BE2C (cell line): ENCODE measurements at regions not wholly inside any gene's neighbourhood (a gene's known extent, or its start where the extent isn't known, plus 50 kb on each side); places are given as distances from the start of the nearest gene placed in this dataset.

ENCODE experiments used
- DNase-seq: peaks from one replicate; pipeline ENCODE4 v3.0.0-alpha.2; 2020
- H3K27me3 ChIP-seq: fragments of 250-450 bp; sonication (Bioruptor Pico); 2 replicates; pipeline ENCODE4 v1.5.1; 2020; ENCODE audit warnings: mild to moderate bottlenecking
- H3K36me3 ChIP-seq: fragments of 250-450 bp; sonication (Bioruptor Pico); 2 replicates; pipeline ENCODE4 v1.5.1; 2020; ENCODE audit warnings: mild to moderate bottlenecking
- H3K4me1 ChIP-seq: fragments of 250-450 bp; sonication (Bioruptor Pico); 2 replicates; pipeline ENCODE4 v1.5.1; 2020
- H3K4me3 ChIP-seq: 2 replicates; pipeline ENCODE4 v1.5.1; 2011; ENCODE audit warnings: low read depth, low read length
- H3K9me3 ChIP-seq: fragments of 250-450 bp; sonication (Bioruptor Pico); 2 replicates; pipeline ENCODE4 v1.5.1; 2020
- TF ChIP-seq, protein P1 (sequence below): IDR thresholded peaks from 2 replicates; pipeline ENCODE4 v1.5.1; 2012; ENCODE audit warnings: mild to moderate bottlenecking, low read depth, low read length

DNA sequence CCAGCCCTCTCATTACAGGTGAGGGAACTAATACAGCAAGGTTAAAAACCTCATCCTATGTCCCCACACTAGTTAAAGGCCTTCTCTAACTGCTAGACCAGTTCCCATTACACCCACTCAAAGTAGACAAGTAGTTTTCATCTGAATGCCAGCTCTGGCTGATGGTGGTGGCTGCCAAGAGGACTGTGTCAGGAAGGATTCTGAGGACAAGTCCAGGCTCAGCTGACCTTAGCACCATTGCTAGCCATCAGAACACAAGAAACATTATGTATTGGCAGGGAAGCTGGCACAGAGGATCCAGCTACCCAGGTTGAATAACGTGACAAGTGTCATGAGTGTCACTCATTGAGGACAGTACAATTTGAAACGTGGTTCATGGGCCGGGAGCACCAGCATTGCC, 163.4 kb downstream of the HSD17B3 start:
- H3K36me3 ChIP-seq, result no peaks in the 10 kb centered on the region
- no peaks in the 10 kb centered on the region for H3K27me3 ChIP-seq
- no peaks in the 10 kb centered on the region for H3K9me3 ChIP-seq
- peaks cover 8% of the 10 kb centered on the region; the same call in 1 of the 2 replicates for H3K4me1 ChIP-seq
- TF ChIP-seq, protein P1, sequence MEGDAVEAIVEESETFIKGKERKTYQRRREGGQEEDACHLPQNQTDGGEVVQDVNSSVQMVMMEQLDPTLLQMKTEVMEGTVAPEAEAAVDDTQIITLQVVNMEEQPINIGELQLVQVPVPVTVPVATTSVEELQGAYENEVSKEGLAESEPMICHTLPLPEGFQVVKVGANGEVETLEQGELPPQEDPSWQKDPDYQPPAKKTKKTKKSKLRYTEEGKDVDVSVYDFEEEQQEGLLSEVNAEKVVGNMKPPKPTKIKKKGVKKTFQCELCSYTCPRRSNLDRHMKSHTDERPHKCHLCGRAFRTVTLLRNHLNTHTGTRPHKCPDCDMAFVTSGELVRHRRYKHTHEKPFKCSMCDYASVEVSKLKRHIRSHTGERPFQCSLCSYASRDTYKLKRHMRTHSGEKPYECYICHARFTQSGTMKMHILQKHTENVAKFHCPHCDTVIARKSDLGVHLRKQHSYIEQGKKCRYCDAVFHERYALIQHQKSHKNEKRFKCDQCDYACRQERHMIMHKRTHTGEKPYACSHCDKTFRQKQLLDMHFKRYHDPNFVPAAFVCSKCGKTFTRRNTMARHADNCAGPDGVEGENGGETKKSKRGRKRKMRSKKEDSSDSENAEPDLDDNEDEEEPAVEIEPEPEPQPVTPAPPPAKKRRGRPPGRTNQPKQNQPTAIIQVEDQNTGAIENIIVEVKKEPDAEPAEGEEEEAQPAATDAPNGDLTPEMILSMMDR, result no peak
- H3K4me3 ChIP-seq, result no peak overlapping the region
- DNase-seq, result no peak

DNA sequence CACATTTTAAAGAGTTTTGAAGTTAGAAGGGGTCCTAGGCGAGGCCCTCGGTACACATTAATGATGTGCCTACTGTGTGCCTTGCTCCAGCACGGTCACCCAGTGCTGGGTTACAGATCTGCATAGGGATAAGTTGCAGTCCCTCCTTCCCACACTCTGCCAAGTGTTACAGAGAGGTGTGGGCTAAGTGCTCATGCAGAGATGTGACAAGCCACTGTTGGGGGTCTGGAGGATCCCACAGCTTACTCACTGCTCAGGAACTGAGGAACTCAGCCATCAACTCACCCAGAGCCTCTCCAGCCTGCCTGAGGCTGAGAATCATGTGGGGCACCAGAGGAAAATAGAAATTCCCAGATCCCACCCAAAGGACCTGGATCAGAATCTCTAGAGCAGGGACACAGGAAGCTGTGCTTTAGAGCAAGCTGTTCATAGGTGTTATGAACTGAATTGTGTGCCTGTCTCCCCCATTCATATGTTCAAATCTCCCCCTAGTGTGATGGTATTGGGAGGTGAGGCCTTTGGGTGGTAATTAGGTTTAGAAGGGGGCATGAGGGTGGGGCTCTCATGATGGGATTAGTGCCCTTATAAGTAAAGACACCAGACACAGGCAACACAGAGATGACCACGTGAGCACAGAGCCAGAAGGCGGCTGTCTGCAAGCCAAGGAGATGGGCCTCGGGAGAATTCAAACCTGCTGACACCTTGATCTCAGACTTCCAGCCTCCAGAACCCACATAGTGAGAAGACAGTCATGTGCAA, 164.1 kb downstream of the HSD17B3 start:
- no peak overlapping the region for H3K4me3 ChIP-seq
- no peak for DNase-seq
- no peaks in the 10 kb centered on the region for H3K9me3 ChIP-seq
- TF ChIP-seq, protein P1, result no peak
- no peaks in the 10 kb centered on the region for H3K27me3 ChIP-seq
- H3K4me1 ChIP-seq, result peaks cover 8% of the 10 kb centered on the region; the same call in 1 of the 2 replicates
- no peaks in the 10 kb centered on the region for H3K36me3 ChIP-seq

DNA sequence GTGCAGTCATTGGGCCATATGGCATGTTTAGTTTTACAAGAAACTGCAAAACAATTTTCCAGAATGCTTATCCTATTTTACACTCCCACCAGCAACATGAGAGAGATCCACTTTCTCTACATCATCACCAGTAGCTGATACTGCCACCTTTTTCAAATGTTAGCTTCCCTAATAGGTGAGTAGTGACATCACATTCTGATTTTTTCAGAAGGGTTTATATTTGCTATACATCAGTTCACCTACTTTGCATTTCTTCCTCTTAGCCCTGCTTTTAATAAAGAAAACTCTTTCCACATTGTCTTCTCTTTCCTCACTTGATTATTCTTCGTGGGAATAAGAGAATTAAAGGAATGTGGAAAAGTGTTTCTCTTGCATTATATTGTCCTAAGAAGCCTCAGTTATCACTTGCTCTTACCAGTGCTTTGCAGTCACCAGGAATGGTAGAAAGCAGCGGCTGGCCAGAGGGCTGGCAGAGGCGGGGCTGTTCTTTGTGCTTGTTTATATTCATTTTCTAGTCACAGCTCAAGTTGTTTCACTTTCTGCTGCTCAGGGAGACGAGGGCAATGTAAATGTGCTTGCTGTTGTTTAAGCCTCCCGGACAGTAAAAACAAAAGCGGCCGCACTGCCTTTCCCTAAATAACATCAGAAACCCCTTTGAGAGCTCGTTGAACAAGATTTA, 164.8 kb downstream of the HSD17B3 start:
- Histone ChIP-seq H3K9me3 (no peaks in the 10 kb centered on the region), H3K4me3 (no peak overlapping the region), H3K36me3 (no peaks in the 10 kb centered on the region), H3K27me3 (no peaks in the 10 kb centered on the region), H3K4me1 (peaks cover 8% of the 10 kb centered on the region; the same call in 1 of the 2 replicates)
- TF ChIP-seq, protein P1, result no peak
- no peak for DNase-seq

DNA sequence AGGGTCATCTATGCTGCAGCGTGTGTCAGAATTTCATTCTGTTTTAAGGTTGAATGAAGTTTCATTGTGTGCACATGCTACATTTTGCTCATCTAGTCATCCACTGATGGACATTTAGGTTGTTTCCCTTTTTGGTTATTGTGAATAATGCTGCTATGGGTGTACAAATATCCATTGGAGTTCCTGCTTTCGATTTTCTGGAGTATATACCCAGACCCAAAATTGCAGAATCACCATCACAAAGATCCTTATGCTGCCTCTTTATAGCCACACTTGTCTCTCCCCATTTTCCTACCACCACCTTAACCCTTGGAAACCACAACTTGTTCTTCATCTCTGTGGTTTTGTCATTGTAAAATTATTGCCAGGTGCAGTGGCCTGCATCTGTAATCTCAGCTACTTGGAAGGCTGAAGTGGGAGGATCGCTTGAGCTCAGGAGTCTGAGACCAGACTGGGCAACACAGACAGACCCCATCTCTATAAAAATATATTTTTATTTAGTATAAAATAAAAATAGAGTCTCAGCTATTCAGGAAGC, 166.2 kb downstream of the HSD17B3 start:
- TF ChIP-seq, protein P1, result no peak
- Histone ChIP-seq H3K4me3 (no peak overlapping the region), H3K9me3 (no peaks in the 10 kb centered on the region), H3K27me3 (no peaks in the 10 kb centered on the region), H3K36me3 (no peaks in the 10 kb centered on the region), H3K4me1 (peaks cover 8% of the 10 kb centered on the region; the same call in 1 of the 2 replicates)
- DNase-seq, result no peak

DNA sequence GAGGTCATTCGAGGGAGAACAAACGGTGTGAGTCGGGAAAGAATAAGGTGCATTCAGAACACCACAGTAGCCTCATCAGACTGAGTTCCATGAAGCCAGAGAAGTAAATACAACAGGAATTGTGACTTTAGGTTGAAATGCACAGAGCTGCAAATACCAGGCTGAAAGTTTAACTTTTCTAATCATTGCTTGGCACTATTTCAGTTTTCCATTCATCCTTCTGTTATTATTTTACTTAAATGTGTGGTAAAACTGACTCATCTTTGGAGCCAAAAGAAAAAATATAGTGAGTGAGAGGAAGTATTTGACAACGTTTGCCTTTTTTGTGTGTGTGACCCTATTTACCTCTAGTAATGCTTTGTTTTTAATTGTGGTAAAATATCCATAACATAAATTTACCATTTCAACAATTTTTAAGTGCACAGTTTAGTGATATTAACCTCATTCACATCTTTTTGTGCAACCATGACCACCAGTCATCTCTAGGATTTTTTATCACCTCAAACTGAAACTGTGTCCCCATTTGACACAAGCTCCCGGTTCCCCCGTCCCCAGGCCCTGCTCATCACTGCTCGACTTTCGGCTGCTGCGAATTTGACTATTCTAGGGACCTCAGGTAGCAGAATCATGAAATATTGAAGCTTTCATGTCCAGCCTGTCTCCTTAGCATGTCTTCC, 166.8 kb downstream of the HSD17B3 start:
- no peaks in the 10 kb centered on the region for H3K27me3 ChIP-seq
- no peaks in the 10 kb centered on the region for H3K9me3 ChIP-seq
- H3K36me3 ChIP-seq, result no peaks in the 10 kb centered on the region
- TF ChIP-seq, protein P1, result no peak
- H3K4me3 ChIP-seq, result no peak overlapping the region
- no peak for DNase-seq
- peaks cover 8% of the 10 kb centered on the region; the same call in 1 of the 2 replicates for H3K4me1 ChIP-seq
